ENCODE measurements at regions not wholly inside any gene's neighbourhood (a gene's known extent, or its start where the extent isn't known, plus 50 kb on each side); places are given as distances from the start of the nearest gene placed in this dataset.
"Not testable (repeated sequence)": the region's sequence is repeated elsewhere in the genome, so short reads cannot be mapped to it uniquely, and the experiment has no call there.

DNA sequence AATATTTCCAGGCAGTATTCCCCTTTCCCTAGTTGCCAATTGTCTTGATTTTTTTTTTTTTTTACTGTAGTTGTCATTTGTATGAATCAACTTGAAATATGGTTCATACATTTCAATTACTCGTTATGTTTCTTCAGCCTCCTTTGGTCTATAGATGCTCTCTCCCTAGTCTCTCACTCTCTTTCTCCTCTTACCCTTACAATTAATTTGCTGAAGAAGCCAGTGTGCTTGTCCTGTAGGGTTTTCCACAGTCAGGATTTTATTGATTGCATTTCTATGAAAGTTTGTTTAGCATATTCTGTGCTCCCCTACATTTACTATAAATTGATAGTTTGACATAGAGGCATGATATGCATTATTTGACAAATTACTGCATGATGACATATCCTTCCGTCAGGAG, 112.0 kb upstream of the PRKCQ start:
- TF ChIP-seq, protein P1, sequence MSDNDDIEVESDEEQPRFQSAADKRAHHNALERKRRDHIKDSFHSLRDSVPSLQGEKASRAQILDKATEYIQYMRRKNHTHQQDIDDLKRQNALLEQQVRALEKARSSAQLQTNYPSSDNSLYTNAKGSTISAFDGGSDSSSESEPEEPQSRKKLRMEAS (IDR thresholded peaks at IDR 0.05; ENCODE audit: low read depth, low read length): no peak
- TF ChIP-seq, protein P2, sequence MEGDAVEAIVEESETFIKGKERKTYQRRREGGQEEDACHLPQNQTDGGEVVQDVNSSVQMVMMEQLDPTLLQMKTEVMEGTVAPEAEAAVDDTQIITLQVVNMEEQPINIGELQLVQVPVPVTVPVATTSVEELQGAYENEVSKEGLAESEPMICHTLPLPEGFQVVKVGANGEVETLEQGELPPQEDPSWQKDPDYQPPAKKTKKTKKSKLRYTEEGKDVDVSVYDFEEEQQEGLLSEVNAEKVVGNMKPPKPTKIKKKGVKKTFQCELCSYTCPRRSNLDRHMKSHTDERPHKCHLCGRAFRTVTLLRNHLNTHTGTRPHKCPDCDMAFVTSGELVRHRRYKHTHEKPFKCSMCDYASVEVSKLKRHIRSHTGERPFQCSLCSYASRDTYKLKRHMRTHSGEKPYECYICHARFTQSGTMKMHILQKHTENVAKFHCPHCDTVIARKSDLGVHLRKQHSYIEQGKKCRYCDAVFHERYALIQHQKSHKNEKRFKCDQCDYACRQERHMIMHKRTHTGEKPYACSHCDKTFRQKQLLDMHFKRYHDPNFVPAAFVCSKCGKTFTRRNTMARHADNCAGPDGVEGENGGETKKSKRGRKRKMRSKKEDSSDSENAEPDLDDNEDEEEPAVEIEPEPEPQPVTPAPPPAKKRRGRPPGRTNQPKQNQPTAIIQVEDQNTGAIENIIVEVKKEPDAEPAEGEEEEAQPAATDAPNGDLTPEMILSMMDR (IDR thresholded peaks at IDR 0.05; ENCODE audit: low read depth, low read length): no peak
- TF ChIP-seq POLR2A (IDR thresholded peaks at IDR 0.05; ENCODE audit: extremely low read depth, insufficient read length) (no peak), MYC (IDR thresholded peaks at IDR 0.05; ENCODE audit: low read depth, low read length) (no peak)
- no peak overlapping the region for H3K4me3 ChIP-seq (ENCODE audit: low read depth, low read length)
- no peak for DNase-seq (ENCODE audit: low read depth)

DNA sequence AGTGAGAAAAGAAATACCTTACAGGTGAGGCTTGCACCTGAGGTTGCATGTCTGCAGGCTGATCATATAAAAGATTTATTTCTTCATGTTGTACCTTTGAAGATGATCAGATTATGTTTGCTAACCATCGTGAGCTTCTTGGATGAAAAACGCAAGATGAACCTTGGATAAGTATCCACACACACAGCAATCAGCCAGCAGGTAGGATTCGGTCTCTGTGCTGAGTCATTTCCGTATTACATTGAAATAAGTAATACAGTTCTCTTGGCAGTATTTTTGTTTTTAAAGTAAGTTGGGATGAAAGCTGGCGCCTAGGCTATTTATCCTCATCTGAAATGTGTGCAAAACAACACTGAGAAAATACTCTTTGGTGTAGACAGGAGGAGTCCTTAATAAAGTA, 109.0 kb upstream of the PRKCQ start:
- H3K4me3 ChIP-seq (ENCODE audit: low read depth, low read length): no peak overlapping the region
- TF ChIP-seq, protein P1 (IDR thresholded peaks at IDR 0.05; ENCODE audit: low read depth, low read length): no peak
- TF ChIP-seq, protein P2 (IDR thresholded peaks at IDR 0.05; ENCODE audit: low read depth, low read length): no peak
- TF ChIP-seq POLR2A (IDR thresholded peaks at IDR 0.05; ENCODE audit: extremely low read depth, insufficient read length) (no peak), MYC (IDR thresholded peaks at IDR 0.05; ENCODE audit: low read depth, low read length) (no peak)
- DNase-seq (ENCODE audit: low read depth): no peak

DNA sequence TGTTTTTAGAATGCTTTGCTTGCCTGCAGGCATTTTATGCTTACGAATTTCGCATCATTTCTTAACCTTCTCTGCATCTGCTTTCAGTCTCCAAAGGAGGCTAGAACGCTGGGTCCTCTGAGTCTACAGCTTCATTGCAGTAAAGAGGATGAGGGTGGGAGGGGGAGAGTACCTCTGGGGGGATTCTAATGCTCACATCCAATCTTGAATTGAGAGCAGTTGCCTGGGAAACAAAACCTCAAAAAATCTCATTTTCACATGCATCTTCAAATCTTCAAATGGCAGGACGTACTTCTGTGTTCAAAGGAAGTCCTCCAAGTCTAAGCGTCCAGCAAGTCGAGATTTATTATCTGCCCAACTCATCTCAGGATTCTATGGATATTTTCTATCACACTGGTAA, 100.7 kb upstream of the PRKCQ start:
- DNase-seq (ENCODE audit: low read depth): no peak
- H3K4me3 ChIP-seq (ENCODE audit: low read depth, low read length): no peak overlapping the region
- TF ChIP-seq MYC (IDR thresholded peaks at IDR 0.05; ENCODE audit: low read depth, low read length) (no peak), POLR2A (IDR thresholded peaks at IDR 0.05; ENCODE audit: extremely low read depth, insufficient read length) (no peak)
- TF ChIP-seq, protein P2 (IDR thresholded peaks at IDR 0.05; ENCODE audit: low read depth, low read length): no peak
- TF ChIP-seq, protein P1 (IDR thresholded peaks at IDR 0.05; ENCODE audit: low read depth, low read length): no peak

DNA sequence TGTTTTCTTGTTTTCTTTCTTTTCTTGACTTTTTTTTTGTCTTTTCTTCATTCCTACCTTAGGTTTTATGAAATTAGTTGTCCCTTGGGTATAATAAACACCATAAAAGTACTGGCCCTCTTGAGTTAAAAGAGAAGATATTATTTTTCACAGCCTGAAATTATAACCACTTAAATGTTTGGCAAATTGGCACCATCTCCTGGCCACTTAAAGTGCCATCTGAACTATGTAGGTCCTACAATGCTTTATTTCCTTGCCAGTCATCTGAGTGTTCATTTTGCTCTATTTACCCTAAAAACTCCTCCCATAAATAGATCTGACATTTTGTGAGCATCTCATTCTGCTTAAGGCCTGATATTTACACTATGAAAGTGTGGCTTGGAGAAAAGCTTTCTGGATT, 98.9 kb upstream of the PRKCQ start:
- TF ChIP-seq, protein P2 (IDR thresholded peaks at IDR 0.05; ENCODE audit: low read depth, low read length): no peak
- TF ChIP-seq MYC (IDR thresholded peaks at IDR 0.05; ENCODE audit: low read depth, low read length): no peak
- TF ChIP-seq, protein P1 (IDR thresholded peaks at IDR 0.05; ENCODE audit: low read depth, low read length): no peak
- TF ChIP-seq POLR2A (IDR thresholded peaks at IDR 0.05; ENCODE audit: extremely low read depth, insufficient read length): no peak
- no peak for DNase-seq (ENCODE audit: low read depth)
- no peak overlapping the region for H3K4me3 ChIP-seq (ENCODE audit: low read depth, low read length)

DNA sequence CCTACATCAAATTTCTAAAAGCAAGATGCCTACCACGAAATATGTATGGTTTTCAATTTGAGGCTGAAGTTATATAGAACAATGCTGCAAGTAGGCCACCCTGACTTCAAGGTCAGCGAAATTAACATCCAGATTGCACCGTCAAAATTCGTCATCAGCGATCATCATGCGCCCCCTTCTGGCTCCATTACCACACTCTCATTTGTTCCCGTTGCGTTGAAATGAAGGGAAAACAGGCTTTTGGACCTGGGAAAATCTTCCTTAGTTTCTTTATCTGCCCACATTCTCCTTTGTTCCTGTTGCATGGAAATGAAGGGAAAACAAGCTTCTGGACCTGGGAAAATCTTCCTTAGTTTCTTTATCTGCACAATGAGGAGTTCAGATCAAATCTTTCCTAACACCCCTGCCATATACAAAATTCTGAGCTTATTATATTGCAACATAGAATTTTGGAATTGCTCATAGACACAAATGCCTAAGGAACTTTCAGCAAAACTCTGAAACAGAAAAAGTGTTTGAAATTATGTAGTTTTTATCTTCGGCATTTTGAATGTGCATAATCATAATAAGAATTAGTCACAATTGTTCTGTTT, 98.2 kb upstream of the PRKCQ start:
- H3K4me3 ChIP-seq (ENCODE audit: low read depth, low read length): no peak overlapping the region
- no peak for TF ChIP-seq POLR2A (IDR thresholded peaks at IDR 0.05; ENCODE audit: extremely low read depth, insufficient read length)
- TF ChIP-seq, protein P1 (IDR thresholded peaks at IDR 0.05; ENCODE audit: low read depth, low read length): no peak
- no peak for TF ChIP-seq MYC (IDR thresholded peaks at IDR 0.05; ENCODE audit: low read depth, low read length)
- TF ChIP-seq, protein P2 (IDR thresholded peaks at IDR 0.05; ENCODE audit: low read depth, low read length): peak; percentile 58
- DNase-seq (ENCODE audit: low read depth): peak; percentile 54

DNA sequence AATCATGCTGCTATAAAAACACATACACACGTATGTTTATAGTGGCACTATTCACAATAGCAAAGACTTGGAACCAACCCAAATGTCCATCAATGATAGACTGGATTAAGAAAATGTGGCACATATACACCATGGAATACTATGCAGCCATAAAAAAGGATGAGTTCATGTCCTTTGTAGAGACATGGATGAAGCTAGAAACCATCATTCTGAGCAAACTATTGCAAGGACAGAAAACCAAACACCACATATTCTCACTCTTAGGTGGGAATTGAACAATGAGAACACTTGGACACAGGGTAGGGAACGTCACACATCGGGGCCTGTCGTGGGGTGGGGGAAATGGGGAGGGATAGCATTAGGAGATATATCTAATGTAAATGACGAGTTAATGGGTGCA, 97.1 kb upstream of the PRKCQ start:
- H3K4me3 ChIP-seq (ENCODE audit: low read depth, low read length); DNase-seq (ENCODE audit: low read depth): not testable (repeated sequence)

All from NB4 (cell line).